ENCODE measurements at regions not wholly inside any gene's neighbourhood (a gene's known extent, or its start where the extent isn't known, plus 50 kb on each side); places are given as distances from the start of the nearest gene placed in this dataset.

DNA sequence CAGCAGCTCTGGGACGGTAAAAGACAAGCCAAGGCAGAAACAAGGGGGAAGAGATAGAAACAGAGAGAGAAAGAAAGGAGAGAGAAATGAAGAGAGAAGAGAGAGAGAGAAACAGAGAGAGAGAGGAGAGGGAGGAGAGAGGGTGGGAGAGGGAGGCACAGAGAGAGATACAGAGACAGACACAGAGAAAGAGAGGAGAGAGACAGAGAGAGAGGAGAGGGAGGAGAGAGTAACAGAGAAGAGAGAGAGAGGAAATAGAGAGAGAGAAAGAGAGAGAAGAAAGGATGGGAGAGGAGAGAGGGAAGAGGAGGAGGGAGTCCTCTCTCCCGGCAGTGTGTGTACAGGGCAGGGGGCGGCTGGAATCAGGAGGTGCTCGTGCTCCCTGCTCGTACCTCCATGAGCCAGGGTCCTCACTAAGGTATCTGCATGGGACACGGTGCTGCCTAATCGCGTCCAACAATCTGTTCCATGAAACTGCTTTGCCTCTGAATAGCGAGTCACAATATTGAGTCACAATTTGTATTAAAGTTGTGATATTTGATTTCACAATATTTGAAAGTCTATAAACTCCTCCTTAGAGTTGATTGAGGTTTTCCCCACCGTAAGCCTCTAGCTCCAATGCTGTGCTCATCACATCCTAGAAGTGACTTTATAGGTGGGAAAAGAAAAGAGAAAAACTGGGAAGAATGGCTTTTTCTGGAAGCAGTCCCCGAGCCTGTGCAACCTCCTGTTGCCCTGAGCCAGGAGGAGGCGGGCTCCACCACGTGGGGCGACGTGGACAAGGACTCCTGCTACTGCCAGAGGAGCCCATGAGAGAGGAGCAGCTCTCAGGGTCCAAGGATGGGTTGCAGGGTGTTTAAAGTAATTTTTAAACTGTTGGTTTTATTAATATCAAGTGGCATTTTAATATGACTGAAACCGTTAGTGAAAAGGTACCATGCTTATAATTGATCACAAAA is 81.7 kb upstream of the ARHGEF7 start:
- no peak for DNase-seq (ENCODE audit: low read depth in 1 of 2, low spot score in 1 of 2)
- in situ Hi-C loops (cut with HindIII; ENCODE audit: low pct_unique_long_range_greater_than_20kb, low sequenced_read_pairs), result no loop called here
- TF ChIP-seq JUND (IDR thresholded peaks at IDR 0.05; ENCODE audit: low read depth), result no peak

DNA sequence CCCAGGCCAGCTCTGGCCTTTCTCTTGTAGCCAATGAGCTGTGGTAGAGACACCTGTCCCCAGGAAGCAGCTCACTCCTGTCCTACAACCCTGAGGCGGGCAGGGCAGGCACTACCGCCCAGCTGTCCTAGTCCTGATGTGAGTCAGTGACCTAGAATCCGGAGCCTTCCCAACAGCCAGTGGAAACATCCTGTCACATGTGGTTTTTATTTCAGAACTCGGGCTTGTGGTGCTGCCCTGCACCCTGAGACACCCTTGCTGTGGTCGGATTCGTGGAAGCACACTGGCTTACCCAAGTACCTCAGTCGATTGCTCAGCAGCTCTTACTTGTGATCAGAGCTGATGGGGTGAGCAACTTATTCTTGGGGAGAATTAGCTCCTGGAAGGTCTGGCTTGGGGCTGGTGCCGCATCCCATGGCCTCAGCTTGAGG is 83.6 kb upstream of the ARHGEF7 start:
- no peak for DNase-seq (ENCODE audit: low read depth in 1 of 2, low spot score in 1 of 2)
- in situ Hi-C loops (cut with HindIII; ENCODE audit: low pct_unique_long_range_greater_than_20kb, low sequenced_read_pairs), result no loop called here
- no peak for TF ChIP-seq JUND (IDR thresholded peaks at IDR 0.05; ENCODE audit: low read depth)

DNA sequence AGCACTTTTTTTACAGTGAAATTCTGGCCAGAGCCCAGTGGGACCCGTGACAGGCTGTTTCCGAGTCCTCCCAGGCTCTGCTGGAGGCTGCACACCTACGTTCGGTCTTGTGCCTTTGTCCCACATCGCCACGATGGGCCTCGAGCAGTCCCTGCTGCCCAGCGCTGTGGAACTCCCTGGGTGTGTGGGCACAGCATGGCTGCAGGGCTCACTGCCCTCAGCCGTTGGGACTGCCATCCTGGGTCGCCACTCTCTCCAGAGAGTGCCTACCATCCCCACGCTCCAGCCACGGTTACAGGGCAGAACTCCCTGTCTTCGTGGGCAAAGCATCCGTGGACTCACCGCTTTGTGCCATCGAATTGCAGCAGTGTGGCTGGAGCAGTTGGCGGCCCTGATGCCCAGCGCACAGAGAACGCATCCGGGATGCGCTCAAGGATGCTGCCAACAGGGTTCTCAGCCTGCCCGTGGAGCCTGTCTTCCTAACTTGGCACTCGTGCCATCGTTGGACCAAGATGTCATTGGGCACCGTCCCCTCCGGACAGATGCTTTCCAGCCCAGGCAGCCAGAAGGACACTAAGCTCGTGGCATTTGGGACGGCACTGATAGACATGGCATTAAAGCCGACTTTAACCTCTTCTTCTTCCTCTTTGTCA is 85.0 kb upstream of the ARHGEF7 start:
- no peak for DNase-seq (ENCODE audit: low read depth in 1 of 2, low spot score in 1 of 2)
- TF ChIP-seq JUND (IDR thresholded peaks at IDR 0.05; ENCODE audit: low read depth), result no peak
- in situ Hi-C loops (cut with HindIII; ENCODE audit: low pct_unique_long_range_greater_than_20kb, low sequenced_read_pairs), result no loop called here

GRCh38 chr13:111027458-111028439 is 87.4 kb upstream of the ARHGEF7 start:
- in situ Hi-C loops (cut with HindIII; ENCODE audit: low pct_unique_long_range_greater_than_20kb, low sequenced_read_pairs), result no loop called here
- DNase-seq (ENCODE audit: low read depth in 1 of 2, low spot score in 1 of 2), result no peak
- TF ChIP-seq JUND (IDR thresholded peaks at IDR 0.05; ENCODE audit: low read depth), result no peak

- TF ChIP-seq JUND (IDR thresholded peaks at IDR 0.05; ENCODE audit: low read depth), result no peak
- in situ Hi-C loops (cut with HindIII; ENCODE audit: low pct_unique_long_range_greater_than_20kb, low sequenced_read_pairs), result no loop called here
- no peak for DNase-seq (ENCODE audit: low read depth in 1 of 2, low spot score in 1 of 2)
These were observed 89.8 kb upstream of the ARHGEF7 start for GRCh38 chr13:111025310-111025709.

DNA sequence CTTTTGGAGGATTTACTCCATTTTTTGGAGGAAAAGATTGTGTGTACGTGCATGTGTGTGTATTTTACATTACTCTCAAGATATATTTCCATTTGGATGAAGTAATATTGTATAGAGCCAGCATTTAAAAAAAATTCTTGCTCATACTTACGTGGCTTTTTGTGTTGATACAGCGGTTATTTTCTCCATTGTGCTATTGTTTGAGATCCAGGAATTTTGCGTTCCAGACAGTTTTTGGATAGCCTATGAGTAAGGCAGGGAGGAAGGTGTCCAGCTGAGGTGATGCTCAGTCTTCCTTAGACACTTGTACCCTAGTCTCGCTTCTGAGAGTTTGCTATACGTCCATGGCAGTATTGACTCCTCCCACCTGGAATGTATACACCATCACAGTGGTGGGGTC is 92.2 kb upstream of the ARHGEF7 start:
- in situ Hi-C loops (cut with HindIII; ENCODE audit: low pct_unique_long_range_greater_than_20kb, low sequenced_read_pairs), result no loop called here
- TF ChIP-seq JUND (IDR thresholded peaks at IDR 0.05; ENCODE audit: low read depth), result no peak
- DNase-seq (ENCODE audit: low read depth in 1 of 2, low spot score in 1 of 2), result no peak

GRCh38 chr13:111022241-111022640 is 92.9 kb upstream of the ARHGEF7 start:
- no peak for TF ChIP-seq JUND (IDR thresholded peaks at IDR 0.05; ENCODE audit: low read depth)
- in situ Hi-C loops (cut with HindIII; ENCODE audit: low pct_unique_long_range_greater_than_20kb, low sequenced_read_pairs), result no loop called here
- DNase-seq (ENCODE audit: low read depth in 1 of 2, low spot score in 1 of 2), result no peak

GRCh38 chr13:111021270-111021669 is 93.8 kb upstream of the ARHGEF7 start:
- no peak for TF ChIP-seq JUND (IDR thresholded peaks at IDR 0.05; ENCODE audit: low read depth)
- in situ Hi-C loops (cut with HindIII; ENCODE audit: low pct_unique_long_range_greater_than_20kb, low sequenced_read_pairs), result no loop called here
- DNase-seq (ENCODE audit: low read depth in 1 of 2, low spot score in 1 of 2), result no peak

- no peak for DNase-seq (ENCODE audit: low read depth in 1 of 2, low spot score in 1 of 2)
- in situ Hi-C loops (cut with HindIII; ENCODE audit: low pct_unique_long_range_greater_than_20kb, low sequenced_read_pairs), result no loop called here
- no peak for TF ChIP-seq JUND (IDR thresholded peaks at IDR 0.05; ENCODE audit: low read depth)
These were observed 94.6 kb upstream of the ARHGEF7 start for GRCh38 chr13:111020546-111020945.

GRCh38 chr13:111020021-111020420 is 95.1 kb upstream of the ARHGEF7 start:
- no peak for TF ChIP-seq JUND (IDR thresholded peaks at IDR 0.05; ENCODE audit: low read depth)
- DNase-seq (ENCODE audit: low read depth in 1 of 2, low spot score in 1 of 2), result no peak
- in situ Hi-C loops (cut with HindIII; ENCODE audit: low pct_unique_long_range_greater_than_20kb, low sequenced_read_pairs), result no loop called here

GRCh38 chr13:111017755-111018459 is 97.2 kb upstream of the ARHGEF7 start:
- no peak for DNase-seq (ENCODE audit: low read depth in 1 of 2, low spot score in 1 of 2)
- TF ChIP-seq JUND (IDR thresholded peaks at IDR 0.05; ENCODE audit: low read depth), result no peak
- in situ Hi-C loops (cut with HindIII; ENCODE audit: low pct_unique_long_range_greater_than_20kb, low sequenced_read_pairs), result no loop called here

DNA sequence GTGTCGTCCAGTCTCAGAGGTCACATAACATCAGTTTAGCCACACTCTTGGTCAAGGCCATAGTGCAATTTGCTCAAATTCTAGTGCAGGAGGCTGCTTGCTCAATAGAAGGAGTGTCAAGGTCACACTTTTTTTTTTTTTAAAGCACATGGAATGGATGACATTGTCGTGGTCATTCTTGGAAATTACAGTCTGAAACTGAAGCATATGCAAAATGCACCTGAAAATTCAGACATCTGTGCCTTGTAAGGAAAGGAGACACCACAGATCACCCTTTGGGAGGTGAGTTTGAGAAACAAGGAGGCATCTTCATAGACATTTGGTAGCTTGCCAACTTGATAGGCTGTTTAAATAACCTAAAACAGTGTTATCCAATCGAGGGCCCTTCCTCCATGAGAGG is 98.3 kb upstream of the ANKRD10 start:
- TF ChIP-seq JUND (IDR thresholded peaks at IDR 0.05; ENCODE audit: low read depth), result no peak
- no peak for DNase-seq (ENCODE audit: low read depth in 1 of 2, low spot score in 1 of 2)
- in situ Hi-C loops (cut with HindIII; ENCODE audit: low pct_unique_long_range_greater_than_20kb, low sequenced_read_pairs), result no loop called here

Data from T47D (cell line).